ENCODE measurements at regions not wholly inside any gene's neighbourhood (a gene's known extent, or its start where the extent isn't known, plus 50 kb on each side); places are given as distances from the start of the nearest gene placed in this dataset.

DNA sequence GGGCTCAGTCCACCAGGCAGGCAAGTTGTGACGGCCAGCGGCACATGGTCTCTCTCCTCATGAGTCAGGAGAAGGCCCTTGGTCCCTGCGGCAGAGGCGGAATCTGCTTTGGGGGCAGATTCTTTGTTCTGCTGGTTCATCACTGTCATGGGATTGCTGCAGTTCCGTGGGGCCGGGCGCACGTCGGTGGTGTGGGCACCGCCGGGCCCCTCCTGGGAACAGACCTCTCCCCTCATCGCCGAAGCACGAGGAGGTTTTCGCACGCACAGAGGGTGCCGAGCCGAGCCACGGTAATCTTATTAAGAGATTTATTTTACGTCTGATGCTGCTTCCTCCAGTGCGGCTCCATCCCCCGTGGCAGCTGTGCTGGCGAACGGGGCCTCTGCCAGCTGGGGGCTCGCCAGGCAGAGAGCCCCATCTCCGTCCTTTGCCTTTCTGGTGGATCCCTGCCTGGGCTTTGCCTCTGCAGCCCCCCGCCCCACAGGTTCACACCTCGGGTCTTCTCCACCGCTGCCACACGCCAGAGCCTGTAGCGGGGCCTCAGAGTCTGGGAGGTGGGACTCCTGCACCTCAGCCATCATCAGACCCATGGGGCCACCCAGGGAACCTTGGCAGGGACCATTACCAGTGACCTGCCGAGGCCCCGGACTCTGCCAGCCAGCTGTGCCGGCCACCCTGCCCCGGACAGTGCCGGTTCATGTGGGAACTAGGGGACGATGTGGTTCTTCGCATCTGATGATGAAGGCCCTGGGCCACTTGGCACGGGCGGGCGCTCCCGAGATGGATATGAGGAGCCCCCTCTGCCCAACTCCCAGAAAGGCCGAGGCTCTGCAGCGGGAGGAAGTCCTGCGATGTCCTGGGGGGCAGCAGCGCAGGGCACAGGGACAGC, 86.7 kb upstream of the NKX1-1 start:
- WGBS, 2 donors = 67 to 77% methylated on average over 29 to 46 of the region's 46 CpGs
- intact Hi-C loops (cut with DNase I; ENCODE audit: low total_unique reads) = no loop called here
- H3K4me1 ChIP-seq = no peaks in the 10 kb centered on the region
- H3K36me3 ChIP-seq (ENCODE audit: low read depth, missing control alignments) = no peaks in the 10 kb centered on the region
- no peak for DNase-seq
- no peaks in the 10 kb centered on the region for H3K27me3 ChIP-seq
- no peak overlapping the region for H3K4me3 ChIP-seq
- no peaks in the 10 kb centered on the region for H3K9me3 ChIP-seq
- TF ChIP-seq, protein P1, sequence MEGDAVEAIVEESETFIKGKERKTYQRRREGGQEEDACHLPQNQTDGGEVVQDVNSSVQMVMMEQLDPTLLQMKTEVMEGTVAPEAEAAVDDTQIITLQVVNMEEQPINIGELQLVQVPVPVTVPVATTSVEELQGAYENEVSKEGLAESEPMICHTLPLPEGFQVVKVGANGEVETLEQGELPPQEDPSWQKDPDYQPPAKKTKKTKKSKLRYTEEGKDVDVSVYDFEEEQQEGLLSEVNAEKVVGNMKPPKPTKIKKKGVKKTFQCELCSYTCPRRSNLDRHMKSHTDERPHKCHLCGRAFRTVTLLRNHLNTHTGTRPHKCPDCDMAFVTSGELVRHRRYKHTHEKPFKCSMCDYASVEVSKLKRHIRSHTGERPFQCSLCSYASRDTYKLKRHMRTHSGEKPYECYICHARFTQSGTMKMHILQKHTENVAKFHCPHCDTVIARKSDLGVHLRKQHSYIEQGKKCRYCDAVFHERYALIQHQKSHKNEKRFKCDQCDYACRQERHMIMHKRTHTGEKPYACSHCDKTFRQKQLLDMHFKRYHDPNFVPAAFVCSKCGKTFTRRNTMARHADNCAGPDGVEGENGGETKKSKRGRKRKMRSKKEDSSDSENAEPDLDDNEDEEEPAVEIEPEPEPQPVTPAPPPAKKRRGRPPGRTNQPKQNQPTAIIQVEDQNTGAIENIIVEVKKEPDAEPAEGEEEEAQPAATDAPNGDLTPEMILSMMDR (IDR thresholded peaks at IDR 0.05) = no peak
- no peak for TF ChIP-seq POLR2A (IDR thresholded peaks at IDR 0.05)
- no peak overlapping the region for H3K27ac ChIP-seq

DNA sequence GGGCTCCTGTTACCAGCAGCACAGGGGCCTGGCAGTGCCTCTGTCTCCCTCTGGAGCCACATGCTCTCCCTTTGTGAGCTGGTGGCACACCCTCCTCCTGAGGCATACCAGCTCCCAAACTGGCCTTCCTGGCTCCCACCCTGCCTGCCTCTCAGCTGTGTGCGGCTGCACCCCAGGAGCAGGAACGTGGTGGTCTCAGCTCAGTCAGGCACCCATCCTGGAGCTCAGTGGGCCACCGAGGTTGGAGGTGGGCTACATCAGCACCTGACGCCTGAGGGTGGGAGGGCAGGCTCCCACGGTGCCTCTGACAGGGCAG, 85.9 kb upstream of the NKX1-1 start:
- intact Hi-C loops (cut with DNase I; ENCODE audit: low total_unique reads) = no loop called here
- Histone ChIP-seq H3K36me3 (ENCODE audit: low read depth, missing control alignments) (no peaks in the 10 kb centered on the region), H3K4me3 (no peak overlapping the region), H3K27ac (no peak overlapping the region), H3K9me3 (no peaks in the 10 kb centered on the region), H3K27me3 (no peaks in the 10 kb centered on the region), H3K4me1 (no peaks in the 10 kb centered on the region)
- TF ChIP-seq, protein P1 (IDR thresholded peaks at IDR 0.05) = no peak
- no peak for TF ChIP-seq POLR2A (IDR thresholded peaks at IDR 0.05)
- DNase-seq = no peak
- WGBS, 2 donors = 93% methylated on average over 5 of the region's 5 CpGs; no CpG with 5 or more reads in 1 of the 2 donors

DNA sequence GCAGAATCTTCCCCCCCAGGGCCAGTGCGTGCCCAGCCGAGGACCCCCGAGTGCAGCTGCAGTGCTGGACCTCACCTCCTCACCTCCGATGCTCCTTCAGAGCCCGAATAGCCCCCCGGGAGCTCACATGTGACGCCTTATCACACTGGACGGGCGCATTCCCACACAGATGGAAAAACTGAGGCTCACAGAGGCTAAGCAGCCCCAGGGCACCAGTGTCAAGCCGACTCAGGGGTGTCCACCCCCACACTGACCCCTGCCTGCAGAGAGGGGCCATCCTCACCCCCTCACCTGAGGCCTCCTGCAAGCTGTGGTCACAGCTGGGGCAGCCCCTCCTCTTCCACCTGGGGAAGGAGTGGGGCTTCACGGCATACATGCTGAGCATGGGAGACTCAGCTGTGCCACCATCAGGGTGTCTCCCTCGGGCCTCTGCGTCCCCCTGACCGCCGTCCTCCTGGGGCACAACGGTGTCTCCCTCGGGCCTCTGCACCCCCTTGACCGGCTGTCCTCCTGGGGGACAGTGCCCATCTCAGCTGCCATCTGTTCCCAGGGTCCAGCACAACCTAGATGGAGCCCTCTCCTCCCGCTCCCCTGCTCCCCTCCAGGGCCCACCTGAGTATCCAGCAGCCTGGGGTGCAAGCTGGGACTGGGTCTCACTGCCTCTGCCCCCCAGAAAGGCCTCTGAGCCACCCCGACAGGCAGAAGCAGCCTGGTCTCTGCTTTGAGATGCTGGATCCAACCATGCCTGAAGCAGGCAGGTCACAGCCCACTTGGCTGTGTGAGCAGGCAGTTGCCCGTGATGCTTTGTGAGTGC, 85.3 kb upstream of the NKX1-1 start:
- intact Hi-C loops (cut with DNase I; ENCODE audit: low total_unique reads) = no loop called here
- TF ChIP-seq, protein P1 (IDR thresholded peaks at IDR 0.05) = no peak
- no peak for TF ChIP-seq POLR2A (IDR thresholded peaks at IDR 0.05)
- H3K9me3 ChIP-seq = no peaks in the 10 kb centered on the region
- no peaks in the 10 kb centered on the region for H3K4me1 ChIP-seq
- H3K36me3 ChIP-seq (ENCODE audit: low read depth, missing control alignments) = no peaks in the 10 kb centered on the region
- whole genome bisulfite sequencing, 2 donors = 83 to 86% methylated on average over 8 to 21 of the region's 21 CpGs
- no peak overlapping the region for H3K4me3 ChIP-seq
- H3K27ac ChIP-seq = no peak overlapping the region
- no peak for DNase-seq
- H3K27me3 ChIP-seq = no peaks in the 10 kb centered on the region

DNA sequence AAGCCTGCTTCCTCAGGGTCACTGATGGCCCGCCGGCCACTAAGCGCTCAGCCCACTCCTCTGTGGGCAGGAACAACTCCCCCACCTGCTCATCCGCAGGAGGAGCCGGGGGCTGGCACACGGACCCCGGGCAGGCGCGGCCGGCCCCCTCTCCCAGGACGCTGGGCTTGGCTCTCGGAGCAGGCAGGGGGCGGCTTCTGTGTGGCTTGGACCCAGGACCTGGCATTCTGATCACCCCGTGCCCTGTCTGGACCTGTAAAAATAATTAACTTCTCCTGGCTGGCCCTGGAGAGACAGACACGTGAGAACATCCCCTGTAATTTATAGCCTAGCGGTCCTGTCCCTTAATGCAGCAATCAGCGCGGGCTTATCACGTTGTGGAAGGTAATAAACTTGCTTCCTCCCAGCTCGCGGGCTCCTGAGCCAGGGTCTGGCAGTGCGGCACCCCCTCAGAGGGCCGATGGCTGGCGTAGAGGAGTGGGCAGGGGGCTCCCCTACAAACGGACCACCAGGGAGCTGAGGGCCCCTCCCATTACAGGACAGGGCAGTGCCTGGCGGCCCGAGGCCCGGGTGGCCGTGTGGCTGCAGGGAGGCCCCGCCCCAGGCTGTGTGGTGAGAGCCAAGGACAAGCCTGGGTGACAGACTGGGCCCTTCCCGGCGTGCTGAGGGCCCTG, 84.5 kb upstream of the NKX1-1 start:
- Histone ChIP-seq H3K4me3 (no peak overlapping the region), H3K27me3 (no peaks in the 10 kb centered on the region), H3K27ac (no peak overlapping the region), H3K4me1 (no peaks in the 10 kb centered on the region), H3K9me3 (no peaks in the 10 kb centered on the region), H3K36me3 (ENCODE audit: low read depth, missing control alignments) (no peaks in the 10 kb centered on the region)
- TF ChIP-seq, protein P1 (IDR thresholded peaks at IDR 0.05) = no peak
- no peak for TF ChIP-seq POLR2A (IDR thresholded peaks at IDR 0.05)
- no peak for DNase-seq
- intact Hi-C loops (cut with DNase I; ENCODE audit: low total_unique reads) = no loop called here
- 23 to 28% methylated on average over 7 to 31 of the region's 32 CpGs for WGBS, 2 donors

Measured in testis (tissue), 2 donors.